Gastrocnemius medialis (tissue), 4 donors: ENCODE measurements at regions not wholly inside any gene's neighbourhood (a gene's known extent, or its start where the extent isn't known, plus 50 kb on each side); places are given as distances from the start of the nearest gene placed in this dataset.
"Not testable (repeated sequence)": the region's sequence is repeated elsewhere in the genome, so short reads cannot be mapped to it uniquely, and the experiment has no call there.

Experiments used
- ATAC-seq, 2 donors: fragments of 150-250 bp; one replicate each; pipeline ENCODE4 v1.9.1; 2016
- DNase-seq, 2 donors: peaks; one replicate each; pipeline ENCODE4 v3.0.0-alpha.2; 2019
- H3K27ac ChIP-seq, 4 donors: fragments of 200-600 bp; sonication (generic); 1 replicate in 1 of 4; 2 replicates in 3 of 4; pipeline ENCODE4 v1.5.1; 2016 to 2018; ENCODE audit warnings: mild to moderate bottlenecking in 2 of 4, moderate library complexity in 1 of 4
- H3K27me3 ChIP-seq, 3 donors: fragments of 200-600 bp; sonication (generic) in 2 of 3; 1 replicate in 1 of 3; 2 replicates in 2 of 3; pipeline versions ENCODE4 v1.5.1 to v1.6.0; 2016 to 2019; ENCODE audit warnings: mild to moderate bottlenecking in 1 of 3, moderate library complexity in 1 of 3
- H3K36me3 ChIP-seq, 2 donors: fragments of 200-600 bp; sonication (generic) in 1 of 2; one replicate each; pipeline ENCODE4 v1.5.1; 2017 to 2018
- H3K4me1 ChIP-seq, 2 donors: fragments of 200-600 bp; sonication (generic) in 1 of 2; one replicate each; pipeline ENCODE4 v1.5.1; 2016 to 2017; ENCODE audit warnings: mild to moderate bottlenecking in 2 of 2
- H3K4me3 ChIP-seq, 4 donors: fragments of 200-600 bp; sonication (generic) in 3 of 4; 1 replicate in 1 of 4; 2 replicates in 3 of 4; pipeline ENCODE4 v1.5.1; 2016 to 2019; ENCODE audit warnings: mild to moderate bottlenecking in 2 of 4
- H3K9me3 ChIP-seq, 3 donors: fragments of 200-600 bp; sonication (generic) in 2 of 3; 1 replicate in 1 of 3; 2 replicates in 2 of 3; pipeline ENCODE4 v1.5.1; 2016 to 2019
- POLR2A ChIP-seq, 2 donors: fragments of 450-650 bp; IDR thresholded peaks; one replicate each; pipeline ENCODE4 v1.6.1; 2017; ENCODE audit warnings: antibody characterized with exemption in 2 of 2, mild to moderate bottlenecking in 2 of 2, moderate library complexity in 2 of 2
- in situ Hi-C, 4 donors: fragments of 200-750 bp; cut with MboI; loops; one replicate each; pipeline versions ENCODE4 v1.15.0 to v1.8.0; 2017; ENCODE audit warnings: low sequenced_read_pairs in 4 of 4
- intact Hi-C: fragments of 100-400 bp; cut with DNase I; formaldehyde crosslinking; loops from one replicate; pipeline ENCODE4 v1.15.1; 2023; ENCODE audit warnings: low total_unique reads
- TF ChIP-seq, protein P1 (sequence below), 5 experiments: fragments of 450-650 bp in 3 of 5; fragments of 200-600 bp in 2 of 5; sonication (generic) in 2 of 5; IDR thresholded peaks in 4 of 5; conservative IDR thresholded peaks in 1 of 5; 1 replicate in 4 of 5; 2 replicates in 1 of 5; pipeline ENCODE4 v1.5.1; 2016 to 2019; ENCODE audit warnings: antibody characterized with exemption in 5 of 5, mild to moderate bottlenecking in 3 of 5, moderate library complexity in 3 of 5

DNA sequence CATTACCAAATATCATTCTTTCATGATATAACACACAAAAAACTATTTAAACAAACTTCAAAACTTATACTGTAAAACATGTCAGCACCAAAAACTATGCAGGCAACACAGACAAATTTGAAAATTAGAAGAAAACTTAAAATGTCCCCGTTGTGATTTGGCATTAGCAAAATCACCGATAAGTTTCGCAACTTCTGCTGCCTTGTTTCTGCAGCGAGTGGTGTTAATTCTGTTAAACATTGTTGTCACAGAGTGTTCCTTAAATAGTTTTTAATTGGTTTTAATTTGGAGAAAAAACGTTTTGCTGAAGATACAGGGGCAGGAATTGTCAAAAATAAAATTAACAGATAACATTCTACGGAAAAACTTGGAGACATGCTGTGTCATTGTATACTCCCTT is 160.6 kb downstream of the RPLP1 start:
- Histone ChIP-seq H3K36me3 (no peaks in the 10 kb centered on the region), H3K27me3 (no peaks in the 10 kb centered on the region), H3K27ac (no peak overlapping the region), H3K4me3 (no peak overlapping the region), H3K9me3 (no peaks in the 10 kb centered on the region), H3K4me1 (peaks cover 0 to 5% of the 10 kb centered on the region in 2 donors)
- TF ChIP-seq, protein P1, sequence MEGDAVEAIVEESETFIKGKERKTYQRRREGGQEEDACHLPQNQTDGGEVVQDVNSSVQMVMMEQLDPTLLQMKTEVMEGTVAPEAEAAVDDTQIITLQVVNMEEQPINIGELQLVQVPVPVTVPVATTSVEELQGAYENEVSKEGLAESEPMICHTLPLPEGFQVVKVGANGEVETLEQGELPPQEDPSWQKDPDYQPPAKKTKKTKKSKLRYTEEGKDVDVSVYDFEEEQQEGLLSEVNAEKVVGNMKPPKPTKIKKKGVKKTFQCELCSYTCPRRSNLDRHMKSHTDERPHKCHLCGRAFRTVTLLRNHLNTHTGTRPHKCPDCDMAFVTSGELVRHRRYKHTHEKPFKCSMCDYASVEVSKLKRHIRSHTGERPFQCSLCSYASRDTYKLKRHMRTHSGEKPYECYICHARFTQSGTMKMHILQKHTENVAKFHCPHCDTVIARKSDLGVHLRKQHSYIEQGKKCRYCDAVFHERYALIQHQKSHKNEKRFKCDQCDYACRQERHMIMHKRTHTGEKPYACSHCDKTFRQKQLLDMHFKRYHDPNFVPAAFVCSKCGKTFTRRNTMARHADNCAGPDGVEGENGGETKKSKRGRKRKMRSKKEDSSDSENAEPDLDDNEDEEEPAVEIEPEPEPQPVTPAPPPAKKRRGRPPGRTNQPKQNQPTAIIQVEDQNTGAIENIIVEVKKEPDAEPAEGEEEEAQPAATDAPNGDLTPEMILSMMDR (IDR thresholded peaks at IDR 0.05 in 4 of 5, conservative IDR thresholded peaks at IDR 0.05 in 1 of 5) = no peak
- no peak for TF ChIP-seq POLR2A (IDR thresholded peaks at IDR 0.05)
- no peak for ATAC-seq
- in situ Hi-C loops = no loop called here
- intact Hi-C loops = no loop called here
- no peak for DNase-seq

DNA sequence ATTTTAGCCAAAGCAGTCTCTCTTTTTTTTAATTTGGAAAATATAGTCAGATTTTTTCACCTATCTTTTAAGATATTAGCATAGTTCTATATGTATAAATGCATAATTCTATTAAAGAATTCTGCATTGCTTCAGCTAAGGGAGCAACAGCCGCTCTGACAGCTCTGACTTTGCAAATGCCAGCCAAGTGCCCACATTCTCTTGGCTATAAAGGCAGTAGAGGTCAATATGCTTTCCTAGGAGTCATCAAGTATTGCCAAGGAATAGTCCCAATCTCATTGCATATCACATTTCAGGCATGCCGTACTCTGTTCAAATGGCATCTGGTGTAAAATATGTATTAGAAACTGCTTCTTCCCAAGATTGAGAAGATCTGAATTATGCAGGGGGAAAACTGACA is 161.4 kb downstream of the RPLP1 start:
- no peak overlapping the region for H3K4me3 ChIP-seq
- ATAC-seq (no peak), DNase-seq (no peak)
- TF ChIP-seq, protein P1 (IDR thresholded peaks at IDR 0.05 in 4 of 5, conservative IDR thresholded peaks at IDR 0.05 in 1 of 5) = no peak
- TF ChIP-seq POLR2A (IDR thresholded peaks at IDR 0.05) = no peak
- intact Hi-C loops = no loop called here
- no peak overlapping the region for H3K27ac ChIP-seq
- H3K4me1 ChIP-seq = peaks cover 0 to 5% of the 10 kb centered on the region in 2 donors
- no peaks in the 10 kb centered on the region for H3K36me3 ChIP-seq
- H3K9me3 ChIP-seq = no peaks in the 10 kb centered on the region
- in situ Hi-C loops = no loop called here
- H3K27me3 ChIP-seq = no peaks in the 10 kb centered on the region

DNA sequence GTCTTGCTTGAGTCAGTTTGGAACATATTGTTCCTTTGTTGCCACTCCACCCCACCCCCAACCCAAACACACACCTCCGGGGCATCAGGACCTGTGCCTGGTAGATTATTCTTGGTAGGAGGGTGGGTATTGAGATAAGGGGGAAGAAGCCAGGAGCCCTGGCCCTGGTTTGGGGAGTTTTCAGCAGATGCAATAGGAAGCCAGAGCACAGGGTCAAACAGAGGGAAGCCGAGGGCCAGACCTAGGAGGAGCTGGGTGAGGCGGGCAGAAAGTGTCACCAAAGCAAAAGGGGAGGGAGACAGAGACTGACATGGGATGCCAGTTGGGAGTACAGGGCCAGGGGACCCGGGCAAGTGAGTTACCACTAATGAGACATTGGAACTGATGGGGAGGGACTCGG is 163.1 kb downstream of the RPLP1 start:
- no peaks in the 10 kb centered on the region for H3K27me3 ChIP-seq

DNA sequence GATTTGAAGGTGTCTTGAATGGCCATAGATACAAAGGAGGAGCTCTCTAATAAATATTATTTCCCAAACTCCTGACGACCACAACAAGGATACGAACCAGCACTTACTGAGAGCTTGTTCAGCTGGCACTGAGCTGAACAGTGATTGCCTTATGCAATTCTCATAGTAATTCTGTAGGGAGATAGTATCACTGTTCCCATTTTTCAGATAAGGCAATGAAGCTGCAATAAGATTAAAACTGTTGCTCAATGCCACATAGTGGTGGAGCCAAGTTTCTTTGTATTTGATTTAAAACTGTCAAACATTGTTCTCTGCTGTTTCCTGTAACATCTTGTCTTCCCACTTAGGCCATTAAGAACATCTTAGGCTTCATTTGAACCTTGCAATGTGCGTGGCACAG is 163.9 kb downstream of the RPLP1 start:
- H3K9me3 ChIP-seq = no peaks in the 10 kb centered on the region
- intact Hi-C loops = no loop called here
- TF ChIP-seq, protein P1 (IDR thresholded peaks at IDR 0.05 in 4 of 5, conservative IDR thresholded peaks at IDR 0.05 in 1 of 5) = no peak
- no peak for TF ChIP-seq POLR2A (IDR thresholded peaks at IDR 0.05)
- no peaks in the 10 kb centered on the region for H3K4me1 ChIP-seq
- in situ Hi-C loops = no loop called here
- no peaks in the 10 kb centered on the region for H3K36me3 ChIP-seq
- no peak overlapping the region for H3K27ac ChIP-seq
- no peaks in the 10 kb centered on the region for H3K27me3 ChIP-seq
- DNase-seq = no peak
- no peak for ATAC-seq
- no peak overlapping the region for H3K4me3 ChIP-seq

More for the DNA sequence above, 163.1 kb downstream of the RPLP1 start:
- no peak overlapping the region for H3K27ac ChIP-seq
- ATAC-seq (no peak), DNase-seq (no peak)
- no peaks in the 10 kb centered on the region for H3K9me3 ChIP-seq
- in situ Hi-C loops (no loop called here), intact Hi-C loops (no loop called here)
- no peak overlapping the region for H3K4me3 ChIP-seq
- H3K36me3 ChIP-seq = no peaks in the 10 kb centered on the region
- no peaks in the 10 kb centered on the region for H3K4me1 ChIP-seq
- no peak for TF ChIP-seq POLR2A (IDR thresholded peaks at IDR 0.05)
- TF ChIP-seq, protein P1 (IDR thresholded peaks at IDR 0.05 in 4 of 5, conservative IDR thresholded peaks at IDR 0.05 in 1 of 5) = no peak

- H3K4me1 ChIP-seq, ATAC-seq, H3K9me3 ChIP-seq, H3K36me3 ChIP-seq, H3K4me3 ChIP-seq, H3K27me3 ChIP-seq, DNase-seq, in situ Hi-C loops, intact Hi-C loops, H3K27ac ChIP-seq: not testable (repeated sequence)
Observed at GRCh38 chr15:69617144-69617543, 164.5 kb downstream of the RPLP1 start.
